ENCODE measurements at regions not wholly inside any gene's neighbourhood (a gene's known extent, or its start where the extent isn't known, plus 50 kb on each side); places are given as distances from the start of the nearest gene placed in this dataset.

- DNase-seq: no peak
- ChIA-PET POLR2A (no interaction called here), CTCF (no interaction called here)
- H3K9me3 ChIP-seq (ENCODE audit: control extremely low read depth in 1 of 3, control insufficient read depth in 2 of 3, insufficient read depth in 1 of 3, low read length in 2 of 3): no peaks in the 10 kb centered on the region
- H3K27ac Mint-ChIP-seq: no peak overlapping the region
- no peak overlapping the region for H3K4me2 ChIP-seq (replicated peaks; ENCODE audit: low read depth, low read length, poor library complexity, severe bottlenecking)
- no peak overlapping the region for H3K4me3 Mint-ChIP-seq
- H3K27me3 Mint-ChIP-seq: peaks cover 3% of the 10 kb centered on the region
- no peaks in the 10 kb centered on the region for H3K36me3 ChIP-seq (replicated peaks in 1 of 2; ENCODE audit: control extremely low read depth in 1 of 2, control insufficient read depth in 1 of 2, extremely low read depth in 1 of 2, insufficient read depth in 2 of 2, low read length in 1 of 2)
- no peaks in the 10 kb centered on the region for H3K79me2 ChIP-seq (ENCODE audit: control insufficient read depth, insufficient read depth, low read length)
- ATAC-seq (ENCODE audit: low read depth): no peak
- H3K4me1 ChIP-seq (ENCODE audit: control insufficient read depth in 2 of 2, insufficient read depth in 2 of 2, low read length in 2 of 2): no peaks in the 10 kb centered on the region
- no peaks in the 10 kb centered on the region for H3K4me1 Mint-ChIP-seq
- H3K27ac ChIP-seq (ENCODE audit: low read length in 2 of 2): no peak overlapping the region
- TF ChIP-seq, protein P1, sequence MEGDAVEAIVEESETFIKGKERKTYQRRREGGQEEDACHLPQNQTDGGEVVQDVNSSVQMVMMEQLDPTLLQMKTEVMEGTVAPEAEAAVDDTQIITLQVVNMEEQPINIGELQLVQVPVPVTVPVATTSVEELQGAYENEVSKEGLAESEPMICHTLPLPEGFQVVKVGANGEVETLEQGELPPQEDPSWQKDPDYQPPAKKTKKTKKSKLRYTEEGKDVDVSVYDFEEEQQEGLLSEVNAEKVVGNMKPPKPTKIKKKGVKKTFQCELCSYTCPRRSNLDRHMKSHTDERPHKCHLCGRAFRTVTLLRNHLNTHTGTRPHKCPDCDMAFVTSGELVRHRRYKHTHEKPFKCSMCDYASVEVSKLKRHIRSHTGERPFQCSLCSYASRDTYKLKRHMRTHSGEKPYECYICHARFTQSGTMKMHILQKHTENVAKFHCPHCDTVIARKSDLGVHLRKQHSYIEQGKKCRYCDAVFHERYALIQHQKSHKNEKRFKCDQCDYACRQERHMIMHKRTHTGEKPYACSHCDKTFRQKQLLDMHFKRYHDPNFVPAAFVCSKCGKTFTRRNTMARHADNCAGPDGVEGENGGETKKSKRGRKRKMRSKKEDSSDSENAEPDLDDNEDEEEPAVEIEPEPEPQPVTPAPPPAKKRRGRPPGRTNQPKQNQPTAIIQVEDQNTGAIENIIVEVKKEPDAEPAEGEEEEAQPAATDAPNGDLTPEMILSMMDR (IDR thresholded peaks at IDR 0.05): no peak
- TF ChIP-seq EZH2 (IDR thresholded peaks at IDR 0.05; ENCODE audit: borderline replicate concordance, insufficient read depth, low read depth, low read length, poor library complexity, severe bottlenecking): no peak
- intact Hi-C loops (cut with micrococcal nuclease): no loop called here
- no peak overlapping the region for H2AFZ ChIP-seq (ENCODE audit: insufficient read depth, low read depth, low read length, poor library complexity, severe bottlenecking)
- H3K4me3 ChIP-seq (ENCODE audit: control extremely low read depth in 1 of 5, extremely low read depth in 1 of 5, insufficient read depth in 1 of 5, low read depth in 2 of 5, low read length in 4 of 5): no peak overlapping the region
- H3K9me3 Mint-ChIP-seq (ENCODE audit: insufficient read depth): peaks cover 2% of the 10 kb centered on the region
- WGBS (ENCODE audit: insufficient coverage): 95% methylated on average over 9 of the region's 15 CpGs
- H3K9ac ChIP-seq (ENCODE audit: low read length): no peak overlapping the region
- no peaks in the 10 kb centered on the region for H3K27me3 ChIP-seq (replicated peaks in 1 of 4; ENCODE audit: control extremely low read depth in 1 of 4, control insufficient read depth in 3 of 4, insufficient read depth in 4 of 4, low read length in 3 of 4)
- no peaks in the 10 kb centered on the region for H4K20me1 ChIP-seq (ENCODE audit: control insufficient read depth, insufficient read depth, low read length, poor library complexity, severe bottlenecking)
These were observed 276.8 kb upstream of the PFKP start for GRCh38 chr10:2790396-2791188.

GRCh38 chr10:2786251-2786650 is 281.1 kb upstream of the PFKP start:
- WGBS (ENCODE audit: insufficient coverage): 100% methylated on average over 2 of the region's 5 CpGs
- Mint-ChIP-seq H3K9me3 (ENCODE audit: insufficient read depth) (no peaks in the 10 kb centered on the region), H3K27me3 (peaks cover 7% of the 10 kb centered on the region), H3K4me3 (no peak overlapping the region), H3K4me1 (no peaks in the 10 kb centered on the region), H3K27ac (no peak overlapping the region)
- DNase-seq (no peak), ATAC-seq (ENCODE audit: low read depth) (no peak)
- Histone ChIP-seq H2AFZ (ENCODE audit: insufficient read depth, low read depth, low read length, poor library complexity, severe bottlenecking) (no peak overlapping the region), H3K9ac (ENCODE audit: low read length) (no peak overlapping the region), H3K9me3 (ENCODE audit: control extremely low read depth in 1 of 3, control insufficient read depth in 2 of 3, insufficient read depth in 1 of 3, low read length in 2 of 3) (no peaks in the 10 kb centered on the region), H3K79me2 (ENCODE audit: control insufficient read depth, insufficient read depth, low read length) (no peaks in the 10 kb centered on the region), H3K4me2 (replicated peaks; ENCODE audit: low read depth, low read length, poor library complexity, severe bottlenecking) (no peak overlapping the region), H3K4me1 (ENCODE audit: control insufficient read depth in 2 of 2, insufficient read depth in 2 of 2, low read length in 2 of 2) (no peaks in the 10 kb centered on the region), H4K20me1 (ENCODE audit: control insufficient read depth, insufficient read depth, low read length, poor library complexity, severe bottlenecking) (no peaks in the 10 kb centered on the region), H3K36me3 (replicated peaks in 1 of 2; ENCODE audit: control extremely low read depth in 1 of 2, control insufficient read depth in 1 of 2, extremely low read depth in 1 of 2, insufficient read depth in 2 of 2, low read length in 1 of 2) (no peaks in the 10 kb centered on the region), H3K27me3 (replicated peaks in 1 of 4; ENCODE audit: control extremely low read depth in 1 of 4, control insufficient read depth in 3 of 4, insufficient read depth in 4 of 4, low read length in 3 of 4) (no peaks in the 10 kb centered on the region), H3K4me3 (ENCODE audit: control extremely low read depth in 1 of 5, extremely low read depth in 1 of 5, insufficient read depth in 1 of 5, low read depth in 2 of 5, low read length in 4 of 5) (no peak overlapping the region), H3K27ac (ENCODE audit: low read length in 2 of 2) (no peak overlapping the region)
- POLR2A ChIA-PET: no interaction called here
- no peak for TF ChIP-seq EZH2 (IDR thresholded peaks at IDR 0.05; ENCODE audit: borderline replicate concordance, insufficient read depth, low read depth, low read length, poor library complexity, severe bottlenecking)
- TF ChIP-seq, protein P1 (IDR thresholded peaks at IDR 0.05): no peak
- intact Hi-C loops (cut with micrococcal nuclease): no loop called here
- CTCF ChIA-PET: interaction anchor here (0.7 kb wide), 1 partner anchor 379 kb away, joined by 5 read pairs; no protein-coding TSS in a partner anchor

Measured in B cell (primary cell).